DMS114 treated with DMSO at 0.1 percent for 48 hours (cell line): ENCODE measurements at regions not wholly inside any gene's neighbourhood (a gene's known extent, or its start where the extent isn't known, plus 50 kb on each side); places are given as distances from the start of the nearest gene placed in this dataset.
"Not testable (repeated sequence)": the region's sequence is repeated elsewhere in the genome, so short reads cannot be mapped to it uniquely, and the experiment has no call there.

Experiments used
- DNase-seq: peaks from one replicate; lab custom pipeline; 2025; ENCODE audit not compliant: unreplicated experiment; lab: John Stamatoyannopoulos, UW

- DNase-seq, result no peak
Observed at GRCh38 chr9:30534455-30534854, 1850.0 kb upstream of the ACO1 start.

- DNase-seq, result no peak
Observed at GRCh38 chr9:30534896-30535295, 1849.5 kb upstream of the ACO1 start.

GRCh38 chr9:30536494-30536893 lies 1847.9 kb upstream of the ACO1 start:
- no peak for DNase-seq

GRCh38 chr9:30539696-30540095 lies 1844.7 kb upstream of the ACO1 start:
- DNase-seq, result not testable (repeated sequence)

GRCh38 chr9:30574355-30575151 lies 1809.9 kb upstream of the ACO1 start:
- DNase-seq, result no peak

GRCh38 chr9:30575218-30575617 lies 1809.2 kb upstream of the ACO1 start:
- DNase-seq, result no peak

GRCh38 chr9:30575691-30576090 lies 1808.8 kb upstream of the ACO1 start:
- DNase-seq, result no peak

- no peak for DNase-seq
Observed at GRCh38 chr9:30579810-30580209, 1804.6 kb upstream of the ACO1 start.

GRCh38 chr9:30582240-30582639 lies 1802.2 kb upstream of the ACO1 start:
- DNase-seq, result no peak

- DNase-seq, result no peak
Observed at GRCh38 chr9:30584559-30584958, 1799.9 kb upstream of the ACO1 start.

- DNase-seq, result no peak
Observed at GRCh38 chr9:30591461-30591860, 1793.0 kb upstream of the ACO1 start.

- no peak for DNase-seq
Observed at GRCh38 chr9:30597608-30598007, 1786.8 kb upstream of the ACO1 start.

GRCh38 chr9:30605936-30606335 lies 1778.5 kb upstream of the ACO1 start:
- DNase-seq, result no peak

- DNase-seq, result no peak
Observed at GRCh38 chr9:30609713-30610112, 1774.7 kb upstream of the ACO1 start.

GRCh38 chr9:30616782-30617181 lies 1767.7 kb upstream of the ACO1 start:
- DNase-seq, result not testable (repeated sequence)

GRCh38 chr9:30622561-30622960 lies 1761.9 kb upstream of the ACO1 start:
- no peak for DNase-seq

GRCh38 chr9:30628915-30629567 lies 1755.4 kb upstream of the ACO1 start:
- DNase-seq, result no peak

- DNase-seq, result no peak
Observed at GRCh38 chr9:30630459-30630858, 1754.0 kb upstream of the ACO1 start.

- not testable (repeated sequence) for DNase-seq
Observed at GRCh38 chr9:30646639-30647038, 1737.8 kb upstream of the ACO1 start.

- DNase-seq, result no peak
Observed at GRCh38 chr9:30661925-30662324, 1722.5 kb upstream of the ACO1 start.

- DNase-seq, result no peak
Observed at GRCh38 chr9:30670805-30671562, 1713.5 kb upstream of the ACO1 start.

GRCh38 chr9:30673132-30673531 lies 1711.3 kb upstream of the ACO1 start:
- DNase-seq, result no peak
